GM12872 (cell line): ENCODE measurements at regions not wholly inside any gene's neighbourhood (a gene's known extent, or its start where the extent isn't known, plus 50 kb on each side); places are given as distances from the start of the nearest gene placed in this dataset.

Experiments
- TF ChIP-seq, protein P1 (sequence below): IDR thresholded peaks from 3 replicates; pipeline ENCODE4 v1.5.1; 2011; ENCODE audit warnings: low read depth, mild to moderate bottlenecking, low read length, moderate library complexity; ENCODE audit not compliant: insufficient read depth

DNA sequence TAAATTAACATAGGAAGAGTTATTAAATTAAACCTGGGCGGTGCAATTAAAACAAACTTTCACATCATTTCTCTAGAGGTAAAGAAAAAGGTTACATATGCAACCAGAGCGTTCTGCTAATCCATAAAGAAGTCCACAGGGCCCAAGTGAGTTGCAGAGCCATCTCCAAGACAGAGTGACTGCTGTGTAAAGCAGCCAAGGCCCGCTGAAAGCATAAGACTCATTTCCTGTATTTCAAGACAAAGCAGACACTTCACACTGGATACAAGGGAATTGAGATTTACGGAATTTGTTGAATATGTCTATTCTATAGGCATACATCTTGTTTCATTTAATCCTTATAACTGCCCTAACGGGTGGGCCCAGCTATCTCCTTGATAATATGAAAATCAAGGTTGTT lies 422.8 kb downstream of the CBLN4 start:
- TF ChIP-seq, protein P1, sequence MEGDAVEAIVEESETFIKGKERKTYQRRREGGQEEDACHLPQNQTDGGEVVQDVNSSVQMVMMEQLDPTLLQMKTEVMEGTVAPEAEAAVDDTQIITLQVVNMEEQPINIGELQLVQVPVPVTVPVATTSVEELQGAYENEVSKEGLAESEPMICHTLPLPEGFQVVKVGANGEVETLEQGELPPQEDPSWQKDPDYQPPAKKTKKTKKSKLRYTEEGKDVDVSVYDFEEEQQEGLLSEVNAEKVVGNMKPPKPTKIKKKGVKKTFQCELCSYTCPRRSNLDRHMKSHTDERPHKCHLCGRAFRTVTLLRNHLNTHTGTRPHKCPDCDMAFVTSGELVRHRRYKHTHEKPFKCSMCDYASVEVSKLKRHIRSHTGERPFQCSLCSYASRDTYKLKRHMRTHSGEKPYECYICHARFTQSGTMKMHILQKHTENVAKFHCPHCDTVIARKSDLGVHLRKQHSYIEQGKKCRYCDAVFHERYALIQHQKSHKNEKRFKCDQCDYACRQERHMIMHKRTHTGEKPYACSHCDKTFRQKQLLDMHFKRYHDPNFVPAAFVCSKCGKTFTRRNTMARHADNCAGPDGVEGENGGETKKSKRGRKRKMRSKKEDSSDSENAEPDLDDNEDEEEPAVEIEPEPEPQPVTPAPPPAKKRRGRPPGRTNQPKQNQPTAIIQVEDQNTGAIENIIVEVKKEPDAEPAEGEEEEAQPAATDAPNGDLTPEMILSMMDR, result no peak

DNA sequence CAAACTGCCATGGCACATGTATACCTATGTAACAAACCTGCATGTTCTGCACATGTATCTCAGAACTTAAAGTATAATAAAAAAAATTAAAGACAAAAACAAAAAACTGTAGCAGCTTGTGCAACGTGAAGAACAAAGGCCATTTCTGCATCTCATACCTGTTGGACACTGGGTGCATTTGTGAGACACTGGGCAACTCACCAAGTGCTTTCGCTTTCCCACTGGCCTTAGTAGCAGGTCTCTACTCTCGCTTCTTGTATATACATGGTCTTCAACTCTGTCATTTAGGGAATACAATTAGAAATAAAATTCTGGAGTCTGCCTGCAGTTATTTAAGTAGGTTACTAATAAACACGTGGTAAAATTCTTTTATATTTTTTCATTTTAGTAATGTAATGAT lies 423.8 kb downstream of the CBLN4 start:
- TF ChIP-seq, protein P1, result no peak

GRCh38 chr20:55580475-55580874 lies 424.8 kb downstream of the CBLN4 start:
- TF ChIP-seq, protein P1, result no peak

GRCh38 chr20:55579802-55580201 lies 425.5 kb downstream of the CBLN4 start:
- TF ChIP-seq, protein P1, result no peak

GRCh38 chr20:55576981-55577380 lies 428.3 kb downstream of the CBLN4 start:
- TF ChIP-seq, protein P1, result no peak

- TF ChIP-seq, protein P1, result no peak
These were observed 436.2 kb downstream of the CBLN4 start for GRCh38 chr20:55569084-55569483.

DNA sequence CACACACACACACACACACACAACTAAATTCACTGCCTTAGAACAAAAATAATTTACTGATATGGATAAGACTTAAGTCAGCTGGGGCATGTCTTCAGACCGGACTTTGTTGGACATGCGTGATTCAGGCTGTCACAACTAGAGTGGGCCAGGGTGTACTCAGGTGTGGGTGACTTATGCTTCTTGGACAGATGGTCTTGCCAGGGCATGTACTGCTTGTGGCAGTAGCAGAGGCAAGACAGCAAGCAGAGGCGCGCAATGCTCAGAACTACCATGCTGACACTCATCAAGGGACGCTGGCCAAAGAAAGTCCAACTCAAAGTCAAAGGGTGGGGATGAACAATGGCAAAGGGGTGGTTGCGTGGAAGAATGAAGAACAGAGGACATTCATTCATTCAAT lies 437.5 kb downstream of the CBLN4 start:
- TF ChIP-seq, protein P1, result no peak
